Mesenchymal stem cell (in vitro differentiated cells and primary cell): ENCODE measurements at regions not wholly inside any gene's neighbourhood (a gene's known extent, or its start where the extent isn't known, plus 50 kb on each side); places are given as distances from the start of the nearest gene placed in this dataset.

Experiments
- DNase-seq: peaks from one replicate; pipeline ENCODE4 v3.0.0-alpha.2; 2013
- H2AFZ ChIP-seq: one replicate; pipeline ENCODE4 v1.6.1; 2013; ENCODE audit warnings: low read depth, mild to moderate bottlenecking, control low read depth, inconsistent platforms, low read length, moderate library complexity
- H2AK5ac ChIP-seq: 2 replicates; pipeline ENCODE4 v1.6.1; 2013; ENCODE audit warnings: low read length, moderate library complexity, mild to moderate bottlenecking, inconsistent platforms; ENCODE audit not compliant: severe bottlenecking
- H2BK120ac ChIP-seq: one replicate; pipeline ENCODE4 v1.6.1; 2013; ENCODE audit warnings: low read depth, mild to moderate bottlenecking, inconsistent platforms, low read length, moderate library complexity
- H2BK12ac ChIP-seq, 2 experiments: one replicate each; pipeline ENCODE4 v1.6.1; 2013; ENCODE audit warnings: inconsistent platforms in 2 of 2, low read length in 2 of 2, mild to moderate bottlenecking in 2 of 2, moderate library complexity in 2 of 2, control low read depth in 1 of 2
- H2BK15ac ChIP-seq: one replicate; pipeline ENCODE4 v1.6.1; 2013; ENCODE audit warnings: mild to moderate bottlenecking, low read depth, inconsistent platforms; ENCODE audit not compliant: poor library complexity, severe bottlenecking
- H2BK5ac ChIP-seq: 2 replicates; pipeline ENCODE4 v1.6.1; 2013; ENCODE audit warnings: low read depth, mild to moderate bottlenecking, low read length, control low read depth, inconsistent platforms; ENCODE audit not compliant: poor library complexity, severe bottlenecking
- H3K14ac ChIP-seq, 2 experiments: one replicate each; pipeline ENCODE4 v1.6.1; 2013; ENCODE audit warnings: inconsistent platforms in 2 of 2, low read length in 2 of 2, control low read depth in 1 of 2, mild to moderate bottlenecking in 1 of 2, moderate library complexity in 1 of 2
- H3K18ac ChIP-seq, 2 experiments: one replicate each; pipeline ENCODE4 v1.6.1; 2013; ENCODE audit warnings: inconsistent platforms in 2 of 2, low read length in 2 of 2, control low read depth in 1 of 2, low read depth in 1 of 2, mild to moderate bottlenecking in 1 of 2
- H3K23ac ChIP-seq, 2 experiments: one replicate each; pipeline ENCODE4 v1.6.1; 2013; ENCODE audit warnings: inconsistent platforms in 2 of 2, low read length in 2 of 2, mild to moderate bottlenecking in 2 of 2, moderate library complexity in 2 of 2, control low read depth in 1 of 2
- H3K27ac ChIP-seq: 2 replicates; pipeline ENCODE4 v1.5.1; 2013; ENCODE audit warnings: mild to moderate bottlenecking, moderate library complexity, low read length, control low read depth, inconsistent platforms; ENCODE audit not compliant: poor library complexity, severe bottlenecking
- H3K27me3 ChIP-seq, 2 experiments: 2 replicates each; pipeline versions ENCODE4 v1.6.1 to v1.7.0; 2013; ENCODE audit warnings: low read length in 2 of 2, mild to moderate bottlenecking in 2 of 2, moderate library complexity in 2 of 2, control low read depth in 1 of 2, inconsistent platforms in 1 of 2; ENCODE audit not compliant: control insufficient read depth in 1 of 2, insufficient read depth in 1 of 2
- H3K36me3 ChIP-seq, 2 experiments: 2 replicates each; pipeline versions ENCODE4 v1.6.1 to v1.7.0; 2013; ENCODE audit warnings: low read length in 2 of 2, control low read depth in 1 of 2, inconsistent platforms in 1 of 2, low read depth in 1 of 2, mild to moderate bottlenecking in 1 of 2; ENCODE audit not compliant: insufficient read depth in 2 of 2, control insufficient read depth in 1 of 2
- H3K4ac ChIP-seq, 2 experiments: one replicate each; pipeline ENCODE4 v1.6.1; 2013; ENCODE audit warnings: inconsistent platforms in 2 of 2, low read length in 2 of 2, mild to moderate bottlenecking in 2 of 2, moderate library complexity in 2 of 2, control low read depth in 1 of 2, low read depth in 1 of 2
- H3K4me1 ChIP-seq: 2 replicates; pipeline ENCODE4 v1.6.1; 2013; ENCODE audit warnings: low read depth, low read length, control low read depth; ENCODE audit not compliant: control insufficient read depth, insufficient read depth
- H3K4me2 ChIP-seq: 2 replicates; pipeline ENCODE4 v1.6.1; 2013; ENCODE audit warnings: low read length, mild to moderate bottlenecking, inconsistent platforms; ENCODE audit not compliant: poor library complexity, severe bottlenecking
- H3K4me3 ChIP-seq, 2 experiments: 2 replicates each; pipeline versions ENCODE4 v1.5.1 to v1.7.0; 2013; ENCODE audit warnings: low read length in 2 of 2, mild to moderate bottlenecking in 2 of 2, control low read depth in 1 of 2, low read depth in 1 of 2; ENCODE audit not compliant: insufficient read depth in 1 of 2
- H3K79me1 ChIP-seq: replicated peaks from 2 replicates; pipeline ENCODE4 v1.6.1; 2013; ENCODE audit warnings: mild to moderate bottlenecking, control low read depth, low read length, inconsistent platforms; ENCODE audit not compliant: poor library complexity, severe bottlenecking
- H3K9ac ChIP-seq: 2 replicates; pipeline ENCODE4 v1.7.0; 2013; ENCODE audit warnings: mild to moderate bottlenecking, low read length, moderate library complexity
- H3K9me3 ChIP-seq: 2 replicates; pipeline ENCODE4 v1.7.0; 2013; ENCODE audit warnings: mild to moderate bottlenecking, low read length; ENCODE audit not compliant: control insufficient read depth
- H4K8ac ChIP-seq: one replicate; pipeline ENCODE4 v1.6.1; 2013; ENCODE audit warnings: inconsistent platforms, mild to moderate bottlenecking, low read length, moderate library complexity
- H4K91ac ChIP-seq: one replicate; pipeline ENCODE4 v1.6.1; 2013; ENCODE audit warnings: mild to moderate bottlenecking, low read length, inconsistent platforms
- WGBS: methylation state at CpG from one replicate; pipeline ENCODE4 v1.1.7; 2013; ENCODE audit warnings: mixed read lengths; 5-methylcytosine and 5-hydroxymethylcytosine counted together

DNA sequence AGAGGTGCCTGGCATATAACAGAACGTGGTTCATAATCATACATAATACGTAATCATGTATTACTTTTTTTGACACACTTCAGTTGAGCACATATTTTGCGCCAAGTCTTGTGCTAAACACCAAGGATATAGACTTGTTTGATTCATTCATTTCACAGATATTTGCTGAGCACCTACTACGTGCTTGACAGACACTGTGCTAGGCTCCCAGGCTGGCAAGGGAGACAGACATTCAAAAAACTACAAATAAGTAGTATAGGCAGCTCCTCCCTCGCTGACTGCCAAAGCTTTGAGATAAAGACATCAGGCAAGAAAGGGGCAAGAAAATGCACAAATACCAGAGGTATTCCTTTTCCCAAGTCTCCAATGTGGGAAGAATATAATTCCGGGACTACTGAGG lies 122.5 kb upstream of the CPEB4 start:
- Histone ChIP-seq H3K4me2 (no peak overlapping the region), H3K4me3 (no peak overlapping the region), H2BK15ac (no peak overlapping the region), H3K27ac (peak overlapping the region; percentile 83), H4K8ac (no peak overlapping the region), H2BK12ac (peak overlapping the region; percentile 54 to 85), H4K91ac (no peak overlapping the region), H3K79me1 (no peaks in the 10 kb centered on the region), H2BK5ac (no peak overlapping the region), H3K4ac (no peak overlapping the region), H3K36me3 (no peaks in the 10 kb centered on the region), H3K23ac (no peak overlapping the region), H3K9me3 (no peaks in the 10 kb centered on the region), H2AK5ac (peak overlapping the region; percentile 98), H2BK120ac (no peak overlapping the region), H3K18ac (peak overlapping the region in 1 of 2 experiments; percentile 90), H3K9ac (no peak overlapping the region), H3K27me3 (no peaks in the 10 kb centered on the region), H2AFZ (no peak overlapping the region), H3K14ac (no peak overlapping the region), H3K4me1 (peaks cover 28% of the 10 kb centered on the region)
- no peak for DNase-seq
- 92% methylated on average over 6 of the region's 6 CpGs for WGBS

DNA sequence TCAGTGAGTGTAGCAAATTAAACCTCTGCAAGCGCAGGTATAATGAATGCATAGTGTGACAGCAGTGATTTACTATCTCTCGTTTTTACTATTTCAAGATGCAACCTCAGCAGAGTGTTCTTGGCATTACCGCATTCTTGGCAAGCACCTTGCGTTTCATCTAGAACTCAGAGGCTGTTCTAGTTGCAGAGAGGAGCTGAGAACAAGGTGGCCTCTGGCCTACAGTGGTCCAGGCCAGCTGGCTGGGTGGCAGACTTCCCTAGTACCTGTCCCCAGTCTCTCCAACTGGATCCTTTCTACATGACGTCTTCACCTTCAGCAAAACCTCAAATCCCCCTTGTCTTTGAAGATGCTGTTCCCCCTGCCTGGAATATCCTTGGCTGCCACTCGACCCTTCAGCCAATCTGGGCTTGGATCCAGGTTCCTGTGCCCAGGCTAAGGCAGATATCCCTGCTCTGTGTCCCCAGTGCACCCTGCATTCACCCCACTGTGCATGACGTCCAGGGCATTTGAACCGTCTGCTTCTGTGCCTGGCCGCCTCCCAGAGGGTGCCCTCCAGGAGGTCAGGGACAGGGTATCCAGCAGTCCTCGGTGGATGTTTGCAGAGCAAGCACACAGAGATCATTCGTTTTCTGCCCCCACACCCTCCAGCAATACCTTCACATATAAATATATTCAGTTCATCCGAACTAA lies 120.4 kb upstream of the CPEB4 start:
- no peak overlapping the region for H3K18ac ChIP-seq
- peak overlapping the region; percentile 1 for H2AK5ac ChIP-seq
- no peak overlapping the region for H3K9ac ChIP-seq
- H4K91ac ChIP-seq, result no peak overlapping the region
- H3K4me2 ChIP-seq, result no peak overlapping the region
- peak overlapping the region in 1 of 2 experiments; percentile 14 for H2BK12ac ChIP-seq
- no peaks in the 10 kb centered on the region for H3K36me3 ChIP-seq
- 91% methylated on average over 12 of the region's 12 CpGs for WGBS
- no peak overlapping the region for H4K8ac ChIP-seq
- H3K4ac ChIP-seq, result no peak overlapping the region
- H3K27ac ChIP-seq, result no peak overlapping the region
- H3K23ac ChIP-seq, result no peak overlapping the region
- peaks cover 25% of the 10 kb centered on the region for H3K4me1 ChIP-seq
- H2BK120ac ChIP-seq, result no peak overlapping the region
- no peak overlapping the region for H2BK5ac ChIP-seq
- no peak overlapping the region for H3K14ac ChIP-seq
- no peak overlapping the region for H2AFZ ChIP-seq
- no peaks in the 10 kb centered on the region for H3K9me3 ChIP-seq
- no peaks in the 10 kb centered on the region for H3K27me3 ChIP-seq
- no peaks in the 10 kb centered on the region for H3K79me1 ChIP-seq
- no peak overlapping the region for H3K4me3 ChIP-seq
- H2BK15ac ChIP-seq, result no peak overlapping the region
- no peak for DNase-seq

DNA sequence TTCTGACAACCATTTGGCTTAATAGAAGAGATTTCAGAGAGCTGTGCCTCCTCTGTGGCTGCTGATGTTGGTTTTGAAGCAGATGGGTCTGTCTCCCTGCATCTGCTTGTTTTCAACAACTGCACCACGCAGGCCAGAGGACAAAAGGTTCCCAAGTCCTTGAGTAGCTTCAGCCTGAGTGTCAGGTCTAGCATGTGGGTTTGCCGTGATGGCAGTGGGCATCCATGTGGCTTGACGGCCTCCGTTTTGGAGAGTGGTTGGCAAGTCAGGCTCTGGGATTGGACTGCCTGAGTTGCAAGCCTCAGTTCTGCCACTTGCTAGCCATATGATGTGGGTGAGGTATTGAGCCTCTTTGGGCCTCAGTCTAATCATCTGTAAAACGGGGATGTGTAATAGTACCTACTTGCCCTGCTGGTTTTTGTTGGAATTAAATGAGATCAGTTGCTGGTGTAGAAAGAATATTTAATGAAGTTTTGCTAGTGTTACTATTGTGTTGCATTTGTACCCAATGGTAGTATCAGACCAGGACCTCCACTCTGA lies 119.8 kb upstream of the CPEB4 start:
- no peak overlapping the region for H3K4me3 ChIP-seq
- H3K4me2 ChIP-seq, result no peak overlapping the region
- H2BK15ac ChIP-seq, result no peak overlapping the region
- no peak overlapping the region for H3K14ac ChIP-seq
- no peaks in the 10 kb centered on the region for H3K9me3 ChIP-seq
- H3K79me1 ChIP-seq, result no peaks in the 10 kb centered on the region
- H3K27ac ChIP-seq, result no peak overlapping the region
- no peak overlapping the region for H3K9ac ChIP-seq
- no peak overlapping the region for H3K23ac ChIP-seq
- no peak overlapping the region for H2BK120ac ChIP-seq
- no peak overlapping the region for H2AK5ac ChIP-seq
- H2BK12ac ChIP-seq, result peak overlapping the region in 1 of 2 experiments; percentile 32
- H3K18ac ChIP-seq, result no peak overlapping the region
- H4K91ac ChIP-seq, result no peak overlapping the region
- H2AFZ ChIP-seq, result no peak overlapping the region
- no peak overlapping the region for H4K8ac ChIP-seq
- H3K36me3 ChIP-seq, result no peaks in the 10 kb centered on the region
- H3K4ac ChIP-seq, result no peak overlapping the region
- H3K27me3 ChIP-seq, result no peaks in the 10 kb centered on the region
- H3K4me1 ChIP-seq, result peaks cover 22% of the 10 kb centered on the region
- H2BK5ac ChIP-seq, result no peak overlapping the region
- 95% methylated on average over 5 of the region's 5 CpGs for WGBS
- DNase-seq, result no peak

DNA sequence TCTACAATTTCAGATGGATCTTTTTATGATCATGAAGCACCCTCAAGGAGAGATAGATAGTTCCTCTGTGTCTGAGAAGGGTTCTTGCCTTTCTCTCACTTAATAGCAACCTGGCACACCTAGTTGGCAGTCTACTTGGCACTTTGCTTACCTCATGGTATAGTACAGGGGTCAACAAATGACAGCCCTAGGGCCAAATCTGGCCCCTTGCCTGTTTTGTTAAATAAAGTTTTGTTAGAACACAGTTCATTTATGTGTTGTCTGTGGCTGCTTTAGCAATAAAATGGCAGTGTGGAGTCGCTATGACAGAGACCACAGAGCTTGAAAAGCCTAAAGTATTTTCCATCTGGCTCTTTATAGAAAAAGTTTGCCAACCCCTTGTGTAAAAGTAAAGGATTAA lies 119.3 kb upstream of the CPEB4 start:
- Histone ChIP-seq H3K9me3 (no peaks in the 10 kb centered on the region), H3K23ac (no peak overlapping the region), H3K14ac (no peak overlapping the region), H3K4me1 (peaks cover 19% of the 10 kb centered on the region), H2AK5ac (no peak overlapping the region), H2BK12ac (no peak overlapping the region), H2BK5ac (no peak overlapping the region), H3K4me2 (no peak overlapping the region), H2BK120ac (no peak overlapping the region), H4K8ac (no peak overlapping the region), H2AFZ (no peak overlapping the region), H3K9ac (no peak overlapping the region), H3K36me3 (no peaks in the 10 kb centered on the region), H2BK15ac (no peak overlapping the region), H3K27ac (no peak overlapping the region), H3K18ac (no peak overlapping the region), H3K4me3 (no peak overlapping the region), H3K79me1 (no peaks in the 10 kb centered on the region), H3K27me3 (no peaks in the 10 kb centered on the region), H3K4ac (no peak overlapping the region), H4K91ac (no peak overlapping the region)
- WGBS, result 100% methylated on average over 1 of the region's 1 CpG
- no peak for DNase-seq
